Fibroblast of peridontal ligament (primary cell): ENCODE measurements at regions not wholly inside any gene's neighbourhood (a gene's known extent, or its start where the extent isn't known, plus 50 kb on each side); places are given as distances from the start of the nearest gene placed in this dataset.
"Not testable (repeated sequence)": the region's sequence is repeated elsewhere in the genome, so short reads cannot be mapped to it uniquely, and the experiment has no call there.

Experiments
- DNase-seq: peaks from one replicate; pipeline ENCODE4 v3.0.0-alpha.2; 2010; ENCODE audit errors: extremely low read depth

GRCh38 chr7:90070238-90070637 lies 84.0 kb upstream of the STEAP1 start:
- DNase-seq: not testable (repeated sequence)

- no peak for DNase-seq
Observed at GRCh38 chr7:90078921-90079320, 75.3 kb upstream of the STEAP1 start.

DNA sequence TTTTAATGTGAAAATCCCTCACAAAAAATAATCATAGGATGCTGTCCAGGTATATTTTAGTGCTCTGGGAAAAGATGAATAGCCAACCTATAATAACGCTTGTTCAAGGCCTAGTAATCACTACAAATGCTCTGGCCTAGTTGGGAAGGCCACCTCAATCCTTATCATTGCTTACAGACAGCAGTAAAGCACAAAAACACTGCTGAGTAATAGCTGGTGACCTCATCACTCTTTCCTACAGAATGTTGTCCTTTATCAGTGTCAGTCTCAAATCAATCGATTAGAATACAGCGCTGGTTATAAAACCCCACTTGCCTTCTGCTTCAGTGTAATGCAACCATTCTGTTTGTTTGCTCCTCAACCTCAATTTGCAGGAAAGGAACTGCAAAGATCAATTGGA lies 72.6 kb upstream of the STEAP1 start:
- DNase-seq: no peak

- no peak for DNase-seq
Observed at GRCh38 chr7:90092506-90092905, 61.8 kb upstream of the STEAP1 start.

- no peak for DNase-seq
Observed at GRCh38 chr7:90094030-90094429, 60.2 kb upstream of the STEAP1 start.
